EL (cell line): ENCODE measurements at regions not wholly inside any gene's neighbourhood (a gene's known extent, or its start where the extent isn't known, plus 50 kb on each side); places are given as distances from the start of the nearest gene placed in this dataset.
"Not testable (repeated sequence)": the region's sequence is repeated elsewhere in the genome, so short reads cannot be mapped to it uniquely, and the experiment has no call there.

Experiments
- DNase-seq: peaks from one replicate; pipeline ENCODE4 v3.0.0-alpha.2; 2016

- not testable (repeated sequence) for DNase-seq
Observed at GRCh38 chr21:18567770-18568169, 164.2 kb upstream of the TMPRSS15 start.

- DNase-seq, result no peak
Observed at GRCh38 chr21:18588001-18588662, 184.5 kb upstream of the TMPRSS15 start.

- DNase-seq, result no peak
Observed at GRCh38 chr21:18601146-18601545, 197.6 kb upstream of the TMPRSS15 start.

GRCh38 chr21:18602711-18603110 is 199.1 kb upstream of the TMPRSS15 start:
- no peak for DNase-seq

GRCh38 chr21:18603261-18603660 is 199.7 kb upstream of the TMPRSS15 start:
- DNase-seq, result no peak

- DNase-seq, result no peak
Observed at GRCh38 chr21:18603980-18604379, 200.4 kb upstream of the TMPRSS15 start.

- no peak for DNase-seq
Observed at GRCh38 chr21:18608226-18608625, 204.6 kb upstream of the TMPRSS15 start.

GRCh38 chr21:18614303-18614702 is 210.7 kb upstream of the TMPRSS15 start:
- DNase-seq, result no peak

GRCh38 chr21:18617291-18617690 is 213.7 kb upstream of the TMPRSS15 start:
- DNase-seq, result no peak

GRCh38 chr21:18620436-18620835 is 216.9 kb upstream of the TMPRSS15 start:
- no peak for DNase-seq

GRCh38 chr21:18622383-18622782 is 218.8 kb upstream of the TMPRSS15 start:
- no peak for DNase-seq

- no peak for DNase-seq
Observed at GRCh38 chr21:18630446-18630845, 226.9 kb upstream of the TMPRSS15 start.

- no peak for DNase-seq
Observed at GRCh38 chr21:18636897-18637296, 233.3 kb upstream of the TMPRSS15 start.

- no peak for DNase-seq
Observed at GRCh38 chr21:18646116-18646515, 242.5 kb upstream of the TMPRSS15 start.

- no peak for DNase-seq
Observed at GRCh38 chr21:18655931-18656330, 252.3 kb upstream of the TMPRSS15 start.

GRCh38 chr21:18661842-18662241 is 258.3 kb upstream of the TMPRSS15 start:
- no peak for DNase-seq

- no peak for DNase-seq
Observed at GRCh38 chr21:18663663-18664062, 260.1 kb upstream of the TMPRSS15 start.

- DNase-seq, result no peak
Observed at GRCh38 chr21:18666725-18667124, 263.1 kb upstream of the TMPRSS15 start.

GRCh38 chr21:18673789-18674188 is 270.2 kb upstream of the TMPRSS15 start:
- no peak for DNase-seq

GRCh38 chr21:18677632-18678031 is 274.0 kb upstream of the TMPRSS15 start:
- no peak for DNase-seq

- DNase-seq, result no peak
Observed at GRCh38 chr21:18705971-18706370, 302.4 kb upstream of the TMPRSS15 start.

GRCh38 chr21:18711662-18712061 is 308.1 kb upstream of the TMPRSS15 start:
- DNase-seq, result no peak

- DNase-seq, result no peak
Observed at GRCh38 chr21:18715606-18716005, 312.0 kb upstream of the TMPRSS15 start.

GRCh38 chr21:18716578-18717138 is 313.1 kb upstream of the TMPRSS15 start:
- DNase-seq, result no peak

- no peak for DNase-seq
Observed at GRCh38 chr21:18722193-18722592, 318.6 kb upstream of the TMPRSS15 start.
